ENCODE measurements at regions not wholly inside any gene's neighbourhood (a gene's known extent, or its start where the extent isn't known, plus 50 kb on each side); places are given as distances from the start of the nearest gene placed in this dataset.
A peak's percentile ranks its signal among the peaks of the same experiment; 100 is the strongest.
"Not testable (repeated sequence)": the region's sequence is repeated elsewhere in the genome, so short reads cannot be mapped to it uniquely, and the experiment has no call there.

- DNase-seq (ENCODE audit: low read depth), result no peak
Observed at GRCh38 chr1:47660622-47661021, 222.8 kb downstream of the FOXD2 start.

- DNase-seq (ENCODE audit: low read depth), result no peak
Observed at GRCh38 chr1:47661040-47661439, 223.2 kb downstream of the FOXD2 start.

- DNase-seq (ENCODE audit: low read depth), result no peak
Observed at GRCh38 chr1:47662068-47662467, 224.2 kb downstream of the FOXD2 start.

GRCh38 chr1:47663286-47663685 is 225.4 kb downstream of the FOXD2 start:
- DNase-seq (ENCODE audit: low read depth), result peak; percentile 16

GRCh38 chr1:47664356-47664755 is 226.5 kb downstream of the FOXD2 start:
- no peak for DNase-seq (ENCODE audit: low read depth)

GRCh38 chr1:47664896-47665295 is 227.1 kb downstream of the FOXD2 start:
- not testable (repeated sequence) for DNase-seq (ENCODE audit: low read depth)

GRCh38 chr1:47669081-47669585 is 231.3 kb downstream of the FOXD2 start:
- no peak for DNase-seq (ENCODE audit: low read depth)

- DNase-seq (ENCODE audit: low read depth), result no peak
Observed at GRCh38 chr1:47672622-47673021, 234.8 kb downstream of the FOXD2 start.

- no peak for DNase-seq (ENCODE audit: low read depth)
Observed at GRCh38 chr1:47674189-47674588, 236.3 kb downstream of the FOXD2 start.

GRCh38 chr1:47675047-47675675 is 237.3 kb downstream of the FOXD2 start:
- DNase-seq (ENCODE audit: low read depth), result no peak

GRCh38 chr1:47675721-47676120 is 237.9 kb downstream of the FOXD2 start:
- DNase-seq (ENCODE audit: low read depth), result no peak

GRCh38 chr1:47676311-47677054 is 238.6 kb downstream of the FOXD2 start:
- no peak for DNase-seq (ENCODE audit: low read depth)

GRCh38 chr1:47677241-47677940 is 239.5 kb downstream of the FOXD2 start:
- DNase-seq (ENCODE audit: low read depth), result no peak

GRCh38 chr1:47678464-47678980 is 240.7 kb downstream of the FOXD2 start:
- no peak for DNase-seq (ENCODE audit: low read depth)

GRCh38 chr1:47679301-47679791 is 241.5 kb downstream of the FOXD2 start:
- no peak for DNase-seq (ENCODE audit: low read depth)

- DNase-seq (ENCODE audit: low read depth), result no peak
Observed at GRCh38 chr1:47679826-47680225, 242.0 kb downstream of the FOXD2 start.

GRCh38 chr1:47680815-47681475 is 243.1 kb downstream of the FOXD2 start:
- no peak for DNase-seq (ENCODE audit: low read depth)

- DNase-seq (ENCODE audit: low read depth), result no peak
Observed at GRCh38 chr1:47681735-47682134, 243.9 kb downstream of the FOXD2 start.

GRCh38 chr1:47682198-47682597 is 244.4 kb downstream of the FOXD2 start:
- no peak for DNase-seq (ENCODE audit: low read depth)

- DNase-seq (ENCODE audit: low read depth), result no peak
Observed at GRCh38 chr1:47682786-47683350, 245.0 kb downstream of the FOXD2 start.

GRCh38 chr1:47683401-47683800 is 245.6 kb downstream of the FOXD2 start:
- no peak for DNase-seq (ENCODE audit: low read depth)
